ENCODE measurements at regions not wholly inside any gene's neighbourhood (a gene's known extent, or its start where the extent isn't known, plus 50 kb on each side); places are given as distances from the start of the nearest gene placed in this dataset.
A peak's percentile ranks its signal among the peaks of the same experiment; 100 is the strongest.

- peak; percentile 77 for TF ChIP-seq CTCF (IDR thresholded peaks at IDR 0.05)
- Mint-ChIP-seq H3K27ac (ENCODE audit: unreplicated experiment) (no peak overlapping the region), H3K27me3 (ENCODE audit: low read depth) (no peaks in the 10 kb centered on the region), H3K36me3 (ENCODE audit: low read depth) (no peaks in the 10 kb centered on the region), H3K4me3 (ENCODE audit: unreplicated experiment) (no peak overlapping the region), H3K4me1 (ENCODE audit: low read depth) (no peaks in the 10 kb centered on the region), H3K9me3 (ENCODE audit: low read depth) (no peaks in the 10 kb centered on the region)
- no peak for DNase-seq (ENCODE audit: low spot score)
Measured at GRCh38 chr12:97404543-97404942, 58.1 kb upstream of the RMST start.

- Mint-ChIP-seq H3K27me3 (ENCODE audit: low read depth) (peaks cover 7% of the 10 kb centered on the region), H3K9me3 (ENCODE audit: low read depth) (no peaks in the 10 kb centered on the region), H3K4me1 (ENCODE audit: low read depth) (no peaks in the 10 kb centered on the region), H3K36me3 (ENCODE audit: low read depth) (no peaks in the 10 kb centered on the region), H3K27ac (ENCODE audit: unreplicated experiment) (no peak overlapping the region), H3K4me3 (ENCODE audit: unreplicated experiment) (no peak overlapping the region)
- no peak for DNase-seq (ENCODE audit: low spot score)
- TF ChIP-seq CTCF (IDR thresholded peaks at IDR 0.05): no peak
Measured at GRCh38 chr12:97408363-97408762, 54.2 kb upstream of the RMST start.

- Mint-ChIP-seq H3K4me1 (ENCODE audit: low read depth) (no peaks in the 10 kb centered on the region), H3K27me3 (ENCODE audit: low read depth) (peaks cover 7% of the 10 kb centered on the region)
Measured at GRCh38 chr12:97411341-97411740, 51.3 kb upstream of the RMST start.

More at GRCh38 chr12:97411341-97411740, 51.3 kb upstream of the RMST start:
- DNase-seq (ENCODE audit: low spot score): no peak
- no peak for TF ChIP-seq CTCF (IDR thresholded peaks at IDR 0.05)
- Mint-ChIP-seq H3K4me3 (ENCODE audit: unreplicated experiment) (no peak overlapping the region), H3K27ac (ENCODE audit: unreplicated experiment) (no peak overlapping the region), H3K36me3 (ENCODE audit: low read depth) (no peaks in the 10 kb centered on the region), H3K9me3 (ENCODE audit: low read depth) (no peaks in the 10 kb centered on the region)

All from chondrocyte (in vitro differentiated cells).